IMR-90 (cell line): ENCODE measurements at regions not wholly inside any gene's neighbourhood (a gene's known extent, or its start where the extent isn't known, plus 50 kb on each side); places are given as distances from the start of the nearest gene placed in this dataset.

Experiments used
- ATAC-seq: fragments of 200-7000 bp; cut with Tn5 transposase; 2 replicates; pipeline ENCODE4 v1.9.1; 2020; ENCODE audit warnings: low read depth, mild to moderate bottlenecking, moderate library complexity
- BruUV-seq: library from RNA; stranded (reverse); fragments of 400-500 nt; replicated peaks from 2 replicates; lab custom pipeline; 2021; lab: Mats Ljungman, UMichigan
- CTCF ChIA-PET: fragments of 300-600 bp; formaldehyde crosslinking; extraction: SDS; loops from one replicate; lab custom pipeline; 2021; ENCODE audit warnings: antibody characterized with exemption; lab: Yijun Ruan, JAX
- POLR2A ChIA-PET: fragments of 300-600 bp; sonication (Branson Sonifier 250); formaldehyde crosslinking; loops from one replicate; lab custom pipeline; 2022; ENCODE audit warnings: antibody characterized with exemption; ENCODE audit not compliant: unreplicated experiment; lab: Charles Lee
- DNase-seq: peaks from one replicate; pipeline ENCODE4 v3.0.0; 2013
- H2AFZ ChIP-seq: replicated peaks from 2 replicates; pipeline ENCODE3; 2013; ENCODE audit warnings: low read length, mild to moderate bottlenecking; ENCODE audit not compliant: poor library complexity
- H2AK5ac ChIP-seq: 2 replicates; pipeline ENCODE4 v1.6.1; 2013; ENCODE audit warnings: low read depth, low read length, inconsistent platforms
- H2AK9ac ChIP-seq: replicated peaks from 2 replicates; pipeline ENCODE3; 2013; ENCODE audit warnings: mild to moderate bottlenecking, low read depth, low read length, moderate library complexity; ENCODE audit not compliant: poor library complexity
- H2BK120ac ChIP-seq: 2 replicates; pipeline ENCODE4 v1.6.1; 2013; ENCODE audit warnings: low read depth, low read length, inconsistent platforms
- H2BK15ac ChIP-seq: 3 replicates; pipeline ENCODE4 v1.6.1; 2013; ENCODE audit warnings: low read depth, low read length, inconsistent platforms
- H2BK20ac ChIP-seq: 2 replicates; pipeline ENCODE4 v1.6.1; 2013; ENCODE audit warnings: low read depth, mild to moderate bottlenecking, inconsistent platforms, low read length, moderate library complexity
- H2BK5ac ChIP-seq: 2 replicates; pipeline ENCODE4 v1.6.1; 2013; ENCODE audit warnings: mild to moderate bottlenecking, low read depth, low read length, inconsistent platforms; ENCODE audit not compliant: poor library complexity, severe bottlenecking
- H3K14ac ChIP-seq: replicated peaks from 2 replicates; pipeline ENCODE4 v1.6.1; 2013; ENCODE audit warnings: low read depth, low read length, inconsistent platforms
- H3K18ac ChIP-seq: 2 replicates; pipeline ENCODE4 v1.6.1; 2013; ENCODE audit warnings: low read depth, low read length, control low read depth
- H3K23ac ChIP-seq: 2 replicates; pipeline ENCODE4 v1.6.1; 2013; ENCODE audit warnings: low read depth, low read length, inconsistent platforms
- H3K27ac ChIP-seq: 2 replicates; pipeline ENCODE4 v1.5.1; 2013; ENCODE audit warnings: mild to moderate bottlenecking, control low read depth, low read length; ENCODE audit not compliant: insufficient read depth
- H3K27me3 ChIP-seq: 2 replicates; pipeline ENCODE4 v1.6.1; 2013; ENCODE audit warnings: low read length; ENCODE audit not compliant: control insufficient read depth, insufficient read depth
- H3K36me3 ChIP-seq: 2 replicates; pipeline ENCODE4 v1.6.1; 2013; ENCODE audit warnings: low read length, mixed read lengths; ENCODE audit not compliant: control insufficient read depth, insufficient read depth
- H3K4ac ChIP-seq: 2 replicates; pipeline ENCODE4 v1.6.1; 2013; ENCODE audit warnings: low read depth, low read length, inconsistent platforms
- H3K4me1 ChIP-seq: 2 replicates; pipeline ENCODE4 v1.6.1; 2013; ENCODE audit warnings: low read length, mixed read lengths; ENCODE audit not compliant: control insufficient read depth, insufficient read depth
- H3K4me2 ChIP-seq: 2 replicates; pipeline ENCODE4 v1.6.1; 2013; ENCODE audit warnings: low read depth, mild to moderate bottlenecking, control low read depth, low read length, moderate library complexity
- H3K4me3 ChIP-seq: 2 replicates; pipeline ENCODE4 v1.5.1; 2013; ENCODE audit warnings: low read depth, mild to moderate bottlenecking, control low read depth, low read length, moderate library complexity; ENCODE audit not compliant: insufficient read depth
- H3K56ac ChIP-seq: 2 replicates; pipeline ENCODE4 v1.6.1; 2013; ENCODE audit warnings: low read length, inconsistent platforms; ENCODE audit not compliant: insufficient read depth; ENCODE audit errors: extremely low read depth
- H3K79me1 ChIP-seq, 2 experiments: 2 replicates each; pipeline ENCODE4 v1.6.1; 2013; ENCODE audit warnings: low read length in 2 of 2, inconsistent platforms in 1 of 2, low read depth in 1 of 2
- H3K9ac ChIP-seq: 2 replicates; pipeline ENCODE4 v1.6.1; 2013; ENCODE audit warnings: low read depth, low read length, control low read depth
- H3K9me1 ChIP-seq: 2 replicates; pipeline ENCODE4 v1.6.1; 2013; ENCODE audit warnings: low read length, inconsistent platforms; ENCODE audit not compliant: insufficient read depth
- H3K9me3 ChIP-seq: 2 replicates; pipeline ENCODE4 v1.6.1; 2013; ENCODE audit warnings: low read length; ENCODE audit not compliant: control insufficient read depth, insufficient read depth
- H4K20me1 ChIP-seq: 2 replicates; pipeline ENCODE4 v1.6.1; 2013; ENCODE audit warnings: low read length, inconsistent platforms; ENCODE audit not compliant: insufficient read depth
- H4K5ac ChIP-seq: 2 replicates; pipeline ENCODE4 v1.6.1; 2013; ENCODE audit warnings: mild to moderate bottlenecking, low read depth, low read length, control low read depth
- H4K8ac ChIP-seq, 2 experiments: 2 replicates each; pipeline ENCODE4 v1.6.1; 2013; ENCODE audit warnings: low read depth in 2 of 2, low read length in 2 of 2, control low read depth in 1 of 2, inconsistent platforms in 1 of 2
- H4K91ac ChIP-seq: 2 replicates; pipeline ENCODE4 v1.6.1; 2013; ENCODE audit warnings: low read depth, low read length, inconsistent platforms; ENCODE audit not compliant: insufficient read depth
- CEBPB ChIP-seq: IDR thresholded peaks from 2 replicates; pipeline ENCODE4 v1.6.1; 2012; ENCODE audit warnings: low read depth, low read length, improper control_type of control experiment
- CHD1 ChIP-seq: IDR thresholded peaks from 2 replicates; pipeline ENCODE4 v1.6.1; 2012; ENCODE audit warnings: low read depth, low read length, improper control_type of control experiment
- NFE2L2 ChIP-seq: fragments of 150-350 bp; IDR thresholded peaks from 2 replicates; pipeline ENCODE4 v1.6.1; 2016; ENCODE audit warnings: low read depth, mild to moderate bottlenecking, low read length
- RAD21 ChIP-seq: IDR thresholded peaks from 2 replicates; pipeline ENCODE4 v1.6.1; 2012; ENCODE audit warnings: low read length, improper control_type of control experiment
- USF2 ChIP-seq: fragments of 150-350 bp; IDR thresholded peaks from 2 replicates; pipeline ENCODE4 v1.6.1; 2017; ENCODE audit warnings: mild to moderate bottlenecking, antibody characterized with exemption, low read length, low read depth
- dilution Hi-C: fragments of 300-500 bp; cut with HindIII; formaldehyde crosslinking; loops from one replicate; pipeline ENCODE4 v1.14.3; 2018; ENCODE audit warnings: low sequenced_read_pairs; ENCODE audit not compliant: unreplicated experiment
- in situ Hi-C: fragments of 300-500 bp; cut with MboI; formaldehyde crosslinking; loops from 3 replicates; pipeline ENCODE4 v1.14.3; 2019; ENCODE audit warnings: low sequenced_read_pairs, inconsistent platforms, mixed read lengths
- intact Hi-C: fragments of 100-400 bp; cut with micrococcal nuclease; formaldehyde crosslinking; loops from 2 replicates; pipeline ENCODE4 v1.10.0; 2022

GRCh38 chr14:30419037-30419436, 139.9 kb upstream of the G2E3 start:
- Histone ChIP-seq H3K14ac (no peak overlapping the region), H3K79me1 (no peaks in the 10 kb centered on the region), H2AFZ (no peak overlapping the region), H3K4ac (no peak overlapping the region), H2BK120ac (no peak overlapping the region), H3K9me3 (no peaks in the 10 kb centered on the region), H2AK5ac (no peak overlapping the region), H2BK5ac (no peak overlapping the region), H3K4me3 (no peak overlapping the region), H2AK9ac (no peak overlapping the region), H4K20me1 (no peaks in the 10 kb centered on the region), H3K23ac (no peak overlapping the region), H3K9me1 (no peaks in the 10 kb centered on the region), H3K27me3 (no peaks in the 10 kb centered on the region; the same call in 1 of the 2 replicates), H4K8ac (no peak overlapping the region), H4K5ac (no peak overlapping the region), H3K9ac (no peak overlapping the region), H2BK15ac (no peak overlapping the region), H2BK20ac (no peak overlapping the region), H3K4me2 (no peak overlapping the region), H4K91ac (no peak overlapping the region), H3K36me3 (no peaks in the 10 kb centered on the region), H3K27ac (no peak overlapping the region), H3K56ac (no peak overlapping the region), H3K4me1 (no peaks in the 10 kb centered on the region), H3K18ac (no peak overlapping the region)
- POLR2A ChIA-PET, result no interaction called here
- TF ChIP-seq CEBPB (no peak), NFE2L2 (no peak), CHD1 (no peak), RAD21 (no peak), USF2 (no peak)
- DNase-seq (no peak), ATAC-seq (no peak)
- in situ Hi-C loops, result no loop called here
- CTCF ChIA-PET, result no interaction called here
- BruUV-seq, result no TSS peak
- dilution Hi-C loops, result no loop called here
- intact Hi-C loops, result no loop called here
